Lung (tissue), 11 donors: ENCODE measurements at regions not wholly inside any gene's neighbourhood (a gene's known extent, or its start where the extent isn't known, plus 50 kb on each side); places are given as distances from the start of the nearest gene placed in this dataset.
A peak's percentile ranks its signal among the peaks of the same experiment; 100 is the strongest.

Experiments used
- ATAC-seq: fragments of 200-7000 bp; cut with Tn5 transposase; one replicate; pipeline ENCODE4 v1.9.1; 2020; ENCODE audit warnings: moderate number of reproducible peaks; ENCODE audit not compliant: insufficient read depth, low FRiP score
- DNase-seq, 3 donors: peaks; one replicate each; pipeline ENCODE4 v3.0.0-alpha.2; 2013 to 2017
- H3K27ac ChIP-seq, 2 donors: one replicate each; pipeline ENCODE4 v1.5.1; 2013; ENCODE audit warnings: mild to moderate bottlenecking in 2 of 2, moderate library complexity in 2 of 2, control low read depth in 1 of 2, inconsistent platforms in 1 of 2, low read depth in 1 of 2, low read length in 1 of 2
- H3K27me3 ChIP-seq, 3 donors: one replicate each; pipeline ENCODE4 v1.5.1; 2013; ENCODE audit warnings: low read length in 2 of 3; ENCODE audit not compliant: control insufficient read depth in 3 of 3, insufficient read depth in 3 of 3
- H3K36me3 ChIP-seq, 4 donors: one replicate each; pipeline ENCODE4 v1.5.1; 2013; ENCODE audit warnings: low read length in 4 of 4, mild to moderate bottlenecking in 1 of 4, moderate library complexity in 1 of 4; ENCODE audit not compliant: control insufficient read depth in 4 of 4, insufficient read depth in 4 of 4
- H3K4me1 ChIP-seq, 5 donors: one replicate each; pipeline ENCODE4 v1.5.1; 2013; ENCODE audit warnings: low read length in 5 of 5, mild to moderate bottlenecking in 2 of 5, moderate library complexity in 1 of 5; ENCODE audit not compliant: control insufficient read depth in 5 of 5, insufficient read depth in 5 of 5
- H3K4me3 ChIP-seq: one replicate; pipeline ENCODE4 v1.5.1; 2013; ENCODE audit warnings: mild to moderate bottlenecking, control low read depth, moderate library complexity
- H3K9ac ChIP-seq, 2 donors: one replicate each; pipeline ENCODE4 v1.5.1; 2013; ENCODE audit warnings: low read length in 2 of 2, control low read depth in 1 of 2; ENCODE audit not compliant: insufficient read depth in 1 of 2
- H3K9me3 ChIP-seq, 4 donors: one replicate each; pipeline ENCODE4 v1.5.1; 2013; ENCODE audit warnings: low read length in 3 of 4, mild to moderate bottlenecking in 1 of 4, moderate library complexity in 1 of 4; ENCODE audit not compliant: control insufficient read depth in 4 of 4, insufficient read depth in 3 of 4
- CTCF ChIP-seq: IDR thresholded peaks from 2 replicates; pipeline ENCODE4 v1.5.1; 2012; ENCODE audit warnings: mild to moderate bottlenecking; ENCODE audit errors: control extremely low read depth, extremely low read depth
- WGBS, 2 donors: extraction: QIAGEN DNeasy Blood & Tissue Kit; methylation state at CpG; one replicate each; pipeline ENCODE4 v1.1.7; 2013; 5-methylcytosine and 5-hydroxymethylcytosine counted together
- donor health status: control.
- donor health status: control.
- donor health status: Bipolar disorder and iron deficiency.
- donor health status: healthy.
- donor health status: DM: yes; HTN: yes; CAD: no.

DNA sequence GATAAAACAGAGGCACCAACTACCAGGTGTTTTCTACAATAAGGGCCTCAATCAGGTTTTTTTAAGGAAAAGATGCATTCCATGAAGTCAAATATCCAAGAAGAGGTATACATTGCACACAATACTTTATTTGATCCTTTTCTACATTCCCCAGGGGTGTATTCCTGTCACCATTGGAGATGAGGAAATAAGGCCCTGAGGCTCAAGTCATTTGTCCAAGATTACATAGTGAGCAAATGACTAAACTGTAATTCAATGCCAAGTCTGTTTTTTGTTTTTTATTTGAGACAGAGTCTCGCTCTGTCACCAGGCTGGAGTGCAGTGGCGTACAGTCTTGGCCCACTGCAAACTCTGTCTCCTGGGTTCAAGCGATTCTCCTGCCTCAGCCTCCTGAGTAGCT lies 69.2 kb upstream of the CDYL start:
- Histone ChIP-seq H3K27ac (no peak overlapping the region), H3K9ac (no peak overlapping the region), H3K9me3 (peaks cover 0 to 2% (median 0%) of the 10 kb centered on the region in 4 donors), H3K4me1 (no peaks in the 10 kb centered on the region), H3K36me3 (no peaks in the 10 kb centered on the region), H3K4me3 (no peak overlapping the region), H3K27me3 (no peaks in the 10 kb centered on the region)
- 98% methylated on average over 3 of the region's 3 CpGs for WGBS, 2 donors
- DNase-seq (no peak), ATAC-seq (no peak)
- TF ChIP-seq CTCF = no peak

DNA sequence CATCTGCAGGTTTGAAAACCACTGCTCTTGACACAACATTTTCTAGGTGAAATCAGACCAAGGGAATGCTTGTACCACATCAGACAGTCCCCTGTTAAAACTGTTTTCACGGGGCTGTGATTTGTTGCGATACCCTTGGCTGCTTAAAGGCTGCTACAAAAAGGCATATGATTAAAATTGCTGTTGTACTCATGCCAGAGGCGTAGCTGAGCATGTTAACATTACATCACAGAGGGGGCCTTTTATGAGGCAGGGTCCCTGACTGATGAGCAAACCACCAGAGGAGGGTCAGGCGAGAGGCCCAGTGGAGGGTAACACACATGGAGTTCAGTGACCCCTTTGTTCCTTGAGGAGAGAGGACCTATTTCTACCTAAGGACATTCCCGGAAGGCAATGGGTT lies 70.4 kb upstream of the CDYL start:
- Histone ChIP-seq H3K27me3 (no peaks in the 10 kb centered on the region), H3K4me1 (no peaks in the 10 kb centered on the region), H3K9me3 (peaks cover 0 to 2% (median 0%) of the 10 kb centered on the region in 4 donors), H3K27ac (no peak overlapping the region), H3K4me3 (no peak overlapping the region), H3K36me3 (no peaks in the 10 kb centered on the region), H3K9ac (no peak overlapping the region)
- peak in 1 of 3 donors; percentile 21 for DNase-seq
- WGBS, 2 donors = 89 to 90% methylated on average over 5 of the region's 5 CpGs
- ATAC-seq = no peak
- TF ChIP-seq CTCF = no peak

- no peak for ATAC-seq
- Histone ChIP-seq H3K4me1 (no peaks in the 10 kb centered on the region), H3K36me3 (no peaks in the 10 kb centered on the region), H3K27me3 (no peaks in the 10 kb centered on the region), H3K9me3 (peaks cover 0 to 2% (median 0%) of the 10 kb centered on the region in 4 donors), H3K27ac (no peak overlapping the region), H3K4me3 (no peak overlapping the region), H3K9ac (no peak overlapping the region)
- DNase-seq = no peak
- 57 to 75% methylated on average over 3 of the region's 3 CpGs for WGBS, 2 donors
- TF ChIP-seq CTCF = no peak
These were observed 72.8 kb upstream of the CDYL start for GRCh38 chr6:4703382-4703781.

GRCh38 chr6:4698901-4699659 lies 77.1 kb upstream of the CDYL start:
- H3K27me3 ChIP-seq = no peaks in the 10 kb centered on the region
- DNase-seq (no peak), ATAC-seq (no peak)
- no peaks in the 10 kb centered on the region for H3K9me3 ChIP-seq
- no peaks in the 10 kb centered on the region for H3K4me1 ChIP-seq
- no peak overlapping the region for H3K4me3 ChIP-seq
- H3K9ac ChIP-seq = no peak overlapping the region
- no peak for TF ChIP-seq CTCF
- no peaks in the 10 kb centered on the region for H3K36me3 ChIP-seq
- no peak overlapping the region for H3K27ac ChIP-seq
- 75 to 81% methylated on average over 3 of the region's 3 CpGs for WGBS, 2 donors
